Epithelial cell of esophagus (primary cell): ENCODE measurements at regions not wholly inside any gene's neighbourhood (a gene's known extent, or its start where the extent isn't known, plus 50 kb on each side); places are given as distances from the start of the nearest gene placed in this dataset.

Experiments used
- DNase-seq: peaks from one replicate; pipeline ENCODE4 v3.0.0; 2010; ENCODE audit warnings: low read depth
- H3K4me3 ChIP-seq: 2 replicates; pipeline ENCODE4 v1.5.1; 2011; ENCODE audit warnings: mild to moderate bottlenecking, low read length, control low read depth
- TF ChIP-seq, protein P1 (sequence below): IDR thresholded peaks from 2 replicates; pipeline ENCODE4 v1.5.1; 2011; ENCODE audit warnings: low read depth, mild to moderate bottlenecking, low read length, control low read depth, inconsistent platforms; ENCODE audit not compliant: insufficient read depth; ENCODE audit errors: missing control alignments

DNA sequence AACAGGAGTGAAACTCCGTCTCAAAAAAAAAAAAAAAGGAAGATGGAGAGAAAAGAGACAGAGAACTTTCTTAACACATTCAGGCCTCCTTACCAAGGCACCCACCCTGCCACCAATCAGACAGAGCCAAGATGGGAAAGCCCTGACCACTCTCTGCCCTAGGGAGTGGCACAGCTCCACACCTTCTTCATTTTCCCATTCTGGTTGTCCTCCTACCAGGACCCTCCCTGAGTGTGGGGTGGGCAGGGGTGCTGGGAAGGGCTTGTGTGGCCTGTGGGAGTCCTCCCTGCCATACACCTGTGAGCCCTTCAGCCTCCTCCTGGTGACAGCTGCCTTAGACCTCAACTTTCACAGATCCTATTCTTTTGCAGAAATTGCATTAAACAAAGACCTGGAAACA, 513.6 kb downstream of the BCL11B start:
- TF ChIP-seq, protein P1, sequence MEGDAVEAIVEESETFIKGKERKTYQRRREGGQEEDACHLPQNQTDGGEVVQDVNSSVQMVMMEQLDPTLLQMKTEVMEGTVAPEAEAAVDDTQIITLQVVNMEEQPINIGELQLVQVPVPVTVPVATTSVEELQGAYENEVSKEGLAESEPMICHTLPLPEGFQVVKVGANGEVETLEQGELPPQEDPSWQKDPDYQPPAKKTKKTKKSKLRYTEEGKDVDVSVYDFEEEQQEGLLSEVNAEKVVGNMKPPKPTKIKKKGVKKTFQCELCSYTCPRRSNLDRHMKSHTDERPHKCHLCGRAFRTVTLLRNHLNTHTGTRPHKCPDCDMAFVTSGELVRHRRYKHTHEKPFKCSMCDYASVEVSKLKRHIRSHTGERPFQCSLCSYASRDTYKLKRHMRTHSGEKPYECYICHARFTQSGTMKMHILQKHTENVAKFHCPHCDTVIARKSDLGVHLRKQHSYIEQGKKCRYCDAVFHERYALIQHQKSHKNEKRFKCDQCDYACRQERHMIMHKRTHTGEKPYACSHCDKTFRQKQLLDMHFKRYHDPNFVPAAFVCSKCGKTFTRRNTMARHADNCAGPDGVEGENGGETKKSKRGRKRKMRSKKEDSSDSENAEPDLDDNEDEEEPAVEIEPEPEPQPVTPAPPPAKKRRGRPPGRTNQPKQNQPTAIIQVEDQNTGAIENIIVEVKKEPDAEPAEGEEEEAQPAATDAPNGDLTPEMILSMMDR: no peak
- no peak for DNase-seq
- no peak overlapping the region for H3K4me3 ChIP-seq

DNA sequence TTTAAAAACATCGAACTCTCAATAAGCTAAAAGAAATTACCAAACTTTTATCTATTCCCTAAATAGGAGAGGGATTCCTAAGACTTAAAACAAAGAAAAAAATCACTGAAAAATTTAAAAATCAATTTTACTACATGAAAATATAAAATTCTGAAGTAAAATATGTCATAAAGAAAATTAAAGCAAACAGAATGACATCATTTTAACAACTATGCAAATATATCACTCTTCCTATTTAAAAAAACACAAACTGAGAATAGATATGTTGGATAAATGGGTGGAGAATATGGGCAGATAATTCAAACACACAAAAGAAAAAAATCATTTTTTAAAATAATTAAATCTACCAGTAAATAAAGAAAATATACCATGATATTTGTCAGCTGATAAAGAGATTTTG, 510.0 kb downstream of the BCL11B start:
- TF ChIP-seq, protein P1: no peak
- DNase-seq: no peak

DNA sequence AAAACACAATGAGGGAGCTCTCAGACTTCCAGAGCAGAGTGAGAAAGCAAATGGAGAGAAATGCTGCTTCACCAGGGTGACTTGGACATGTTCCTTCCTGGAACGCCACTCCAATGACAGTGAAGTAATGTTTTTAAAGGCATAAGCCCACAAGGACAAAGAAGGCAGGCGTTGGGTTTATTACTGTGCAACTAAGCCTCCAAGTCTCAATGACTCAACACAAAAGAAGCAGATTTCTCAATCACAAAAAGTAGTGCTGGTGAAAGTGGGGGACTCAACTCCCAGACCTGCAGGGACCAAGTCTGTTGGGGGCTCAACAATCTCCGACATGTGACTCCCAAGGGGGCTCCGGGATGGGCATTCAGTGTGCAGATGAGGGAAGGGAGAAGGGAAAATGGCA, 505.2 kb downstream of the BCL11B start:
- H3K4me3 ChIP-seq: no peak overlapping the region
- DNase-seq: peak; percentile 57
- TF ChIP-seq, protein P1: no peak

More for the DNA sequence above, 510.0 kb downstream of the BCL11B start:
- no peak overlapping the region for H3K4me3 ChIP-seq

DNA sequence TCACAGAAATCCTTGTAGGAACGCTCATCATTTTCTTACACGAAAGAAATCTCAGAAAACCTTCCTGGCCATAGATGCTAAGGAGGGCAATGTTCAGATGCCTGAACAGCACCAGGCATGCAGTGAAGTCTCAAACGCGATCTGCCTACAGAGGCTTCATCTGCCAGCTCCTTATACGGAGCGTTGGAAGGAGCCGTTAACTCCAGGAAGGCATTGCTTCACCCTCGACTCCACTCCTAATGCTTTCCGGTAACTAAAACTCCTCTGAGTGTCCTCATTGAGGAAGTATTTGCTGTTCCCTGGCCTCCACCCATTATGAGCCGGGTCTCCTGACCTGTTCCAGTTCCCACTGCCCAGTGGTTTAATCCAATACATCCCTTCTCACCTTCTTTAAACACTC, 502.7 kb downstream of the BCL11B start:
- H3K4me3 ChIP-seq: no peak overlapping the region
- DNase-seq: no peak
- TF ChIP-seq, protein P1: no peak

DNA sequence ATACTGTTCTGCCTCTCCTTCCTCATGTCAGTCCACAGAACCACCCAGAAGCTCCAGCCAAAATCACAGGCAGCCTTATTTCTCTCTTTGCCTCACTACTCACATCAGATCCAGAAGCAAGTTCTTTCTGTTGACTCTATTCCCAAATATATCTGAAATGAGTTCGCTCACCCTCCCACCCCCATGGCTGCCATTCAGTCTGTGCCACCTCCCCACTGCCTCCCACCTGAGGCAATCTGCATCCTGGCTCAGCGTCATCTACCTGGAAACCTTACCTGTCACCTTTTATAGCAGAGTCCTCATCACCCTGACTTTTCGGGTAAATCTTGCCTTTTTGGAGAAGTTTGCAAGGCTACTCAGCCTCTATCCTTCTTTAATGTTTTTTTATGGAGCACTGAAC, 501.8 kb downstream of the BCL11B start:
- H3K4me3 ChIP-seq: no peak overlapping the region
- TF ChIP-seq, protein P1: no peak
- DNase-seq: no peak

DNA sequence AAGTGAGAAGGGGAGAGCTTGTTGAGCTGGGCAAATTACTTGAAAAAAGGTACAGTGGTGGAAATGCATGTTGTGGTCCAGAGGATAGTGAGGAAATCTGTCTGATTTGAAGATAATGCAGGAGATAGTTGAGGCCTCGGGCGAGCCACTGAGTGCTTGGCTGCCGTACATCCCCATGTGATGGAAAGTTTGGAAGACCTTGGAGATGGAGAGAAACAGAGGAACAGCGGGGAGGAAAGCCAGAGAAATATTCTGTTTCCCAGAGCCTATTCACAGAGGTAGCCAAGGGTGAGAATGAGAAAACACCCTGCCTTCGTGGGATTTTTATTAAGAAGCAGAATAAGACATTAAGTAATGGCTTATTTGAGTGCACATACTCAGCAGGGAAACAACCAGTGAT, 498.2 kb downstream of the BCL11B start:
- DNase-seq: no peak
- no peak overlapping the region for H3K4me3 ChIP-seq
- TF ChIP-seq, protein P1: no peak

DNA sequence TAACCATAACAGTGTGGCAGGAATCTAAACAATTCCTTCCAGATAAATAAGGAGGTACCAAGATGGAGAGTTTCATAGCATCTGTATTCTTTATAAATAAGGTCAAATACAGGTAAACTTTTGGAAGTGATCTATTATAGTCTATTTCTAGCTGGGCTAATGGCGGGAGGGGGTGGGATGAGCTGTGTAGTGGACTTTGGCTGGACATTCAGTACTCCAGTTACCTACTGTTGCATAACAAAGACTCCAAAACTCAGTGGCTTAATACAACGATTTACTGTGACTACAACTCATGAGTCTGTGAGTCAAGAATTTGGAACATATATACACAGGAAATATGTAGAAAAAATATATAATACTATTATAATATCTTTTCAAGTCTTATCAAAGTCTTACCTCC, 496.1 kb downstream of the BCL11B start:
- no peak overlapping the region for H3K4me3 ChIP-seq
- TF ChIP-seq, protein P1: no peak
- no peak for DNase-seq
